ENCODE measurements at regions not wholly inside any gene's neighbourhood (a gene's known extent, or its start where the extent isn't known, plus 50 kb on each side); places are given as distances from the start of the nearest gene placed in this dataset.

- no peak for TF ChIP-seq REST (IDR thresholded peaks at IDR 0.05; ENCODE audit: insufficient read depth in 1 of 2, low read depth in 2 of 2, low read length in 2 of 2)
- no peak for TF ChIP-seq SIN3A (IDR thresholded peaks at IDR 0.05; ENCODE audit: borderline replicate concordance, insufficient read depth, low read length)
- no peak for TF ChIP-seq POLR2AphosphoS5 (IDR thresholded peaks at IDR 0.05; ENCODE audit: low read depth, low read length)
These were observed 325.8 kb upstream of the DPH6 start for GRCh38 chr15:35871812-35872211.
